Endothelial cell of umbilical vein (primary cell): ENCODE measurements at regions not wholly inside any gene's neighbourhood (a gene's known extent, or its start where the extent isn't known, plus 50 kb on each side); places are given as distances from the start of the nearest gene placed in this dataset.
A peak's percentile ranks its signal among the peaks of the same experiment; 100 is the strongest.

Experiments used
- BruUV-seq: library from RNA; stranded (reverse); fragments of 400-500 nt; replicated peaks from 2 replicates; lab custom pipeline; 2021; lab: Mats Ljungman, UMichigan
- CTCF ChIA-PET: fragments of 300-600, 350-600 bp; sonication (Branson Sonifier 250); formaldehyde crosslinking; loops from one replicate; lab custom pipeline; 2021; ENCODE audit warnings: antibody characterized with exemption, inconsistent platforms; lab: Charles Lee
- POLR2A ChIA-PET: fragments of 300-600, 350-600 bp; sonication (Branson Sonifier 250); formaldehyde crosslinking; loops from one replicate; lab custom pipeline; 2021; ENCODE audit warnings: antibody characterized with exemption, inconsistent platforms; lab: Charles Lee
- DNase-seq: peaks from one replicate; pipeline ENCODE4 v3.0.0-alpha.2; 2011; ENCODE audit warnings: low read depth, low spot score
- FAIRE-seq: peaks from 2 replicates; lab custom pipeline; 2011; peaks lifted over from hg19 to GRCh38; lab: Jason Lieb, UNC
- H2AFZ ChIP-seq: 2 replicates; pipeline ENCODE4 v1.6.0; 2012; ENCODE audit warnings: low read depth, low read length, control low read depth, inconsistent platforms
- H3K27ac ChIP-seq: 2 replicates; pipeline ENCODE4 v1.5.1; 2011; ENCODE audit warnings: low read depth, mild to moderate bottlenecking, control low read depth, low read length, moderate library complexity; ENCODE audit not compliant: insufficient read depth
- H3K27me3 ChIP-seq, 2 experiments: 2 replicates each; pipeline versions ENCODE4 v1.6.0 to v1.6.1; 2011; ENCODE audit warnings: low read length in 2 of 2, mixed read lengths in 1 of 2; ENCODE audit not compliant: control insufficient read depth in 2 of 2, insufficient read depth in 2 of 2
- H3K36me3 ChIP-seq, 2 experiments: 2 replicates in 1 of 2; 3 replicates in 1 of 2; pipeline ENCODE4 v1.5.1; 2011; ENCODE audit warnings: low read length in 2 of 2, mild to moderate bottlenecking in 1 of 2, moderate library complexity in 1 of 2; ENCODE audit not compliant: control insufficient read depth in 2 of 2, insufficient read depth in 2 of 2; ENCODE audit errors: extremely low read depth in 1 of 2
- H3K4me1 ChIP-seq: 3 replicates; pipeline ENCODE4 v1.5.1; 2011; ENCODE audit warnings: mild to moderate bottlenecking, low read length; ENCODE audit not compliant: control insufficient read depth, insufficient read depth; ENCODE audit errors: extremely low read depth
- H3K4me2 ChIP-seq: 2 replicates; pipeline ENCODE4 v1.6.1; 2011; ENCODE audit warnings: low read length, control low read depth, mixed read lengths; ENCODE audit not compliant: insufficient read depth
- H3K4me3 ChIP-seq, 3 experiments: fragments of 200-600 bp in 1 of 3; sonication (generic), shearing (Covaris generic) in 1 of 3; replicated peaks in 1 of 3; 2 replicates each; pipeline ENCODE4 v1.5.1; 2011 to 2016; ENCODE audit warnings: control low read depth in 3 of 3, low read length in 3 of 3, mild to moderate bottlenecking in 2 of 3, inconsistent platforms in 1 of 3, low read depth in 1 of 3, moderate library complexity in 1 of 3; ENCODE audit not compliant: insufficient read depth in 1 of 3
- H3K79me2 ChIP-seq: 2 replicates; pipeline ENCODE4 v1.6.0; 2012; ENCODE audit warnings: low read length, inconsistent platforms; ENCODE audit not compliant: control insufficient read depth, insufficient read depth
- H3K9ac ChIP-seq: replicated peaks from 2 replicates; pipeline ENCODE3; 2011; ENCODE audit warnings: low read length, control low read depth; ENCODE audit not compliant: insufficient read depth; ENCODE audit errors: extremely low read depth
- H3K9me1 ChIP-seq: replicated peaks from 3 replicates; pipeline ENCODE4 v1.6.0; 2011; ENCODE audit warnings: mild to moderate bottlenecking, low read length; ENCODE audit not compliant: control insufficient read depth, insufficient read depth; ENCODE audit errors: extremely low read depth
- H3K9me3 ChIP-seq: replicated peaks from 2 replicates; pipeline ENCODE4 v1.5.1; 2012; ENCODE audit warnings: low read length, inconsistent platforms; ENCODE audit not compliant: control insufficient read depth, insufficient read depth
- H4K20me1 ChIP-seq: replicated peaks from 2 replicates; pipeline ENCODE3; 2011; ENCODE audit warnings: mild to moderate bottlenecking, low read length; ENCODE audit not compliant: control insufficient read depth, insufficient read depth; ENCODE audit errors: extremely low read depth
- EZH2 ChIP-seq: IDR thresholded peaks from 2 replicates; pipeline ENCODE4 v1.6.1; 2012; ENCODE audit warnings: borderline replicate concordance, low read depth, mild to moderate bottlenecking, moderate library complexity, low read length, inconsistent platforms; ENCODE audit not compliant: severe bottlenecking
- FOS ChIP-seq: IDR thresholded peaks from 2 replicates; pipeline ENCODE4 v1.6.1; 2011; ENCODE audit warnings: mild to moderate bottlenecking, low read length, moderate library complexity, borderline replicate concordance; ENCODE audit not compliant: insufficient read depth
- GATA2 ChIP-seq: IDR thresholded peaks from 2 replicates; pipeline ENCODE4 v1.7.0; 2011; ENCODE audit warnings: low read depth, mild to moderate bottlenecking, moderate library complexity, mixed read lengths, low read length; ENCODE audit not compliant: insufficient read length, insufficient read depth
- JUN ChIP-seq: IDR thresholded peaks from 2 replicates; pipeline ENCODE4 v1.6.1; 2011; ENCODE audit warnings: borderline replicate concordance, low read depth; ENCODE audit not compliant: insufficient read length, insufficient read depth
- MYC ChIP-seq: IDR thresholded peaks from one replicate; pipeline ENCODE4 v1.6.1; 2011; ENCODE audit warnings: mild to moderate bottlenecking, low read depth, low read length
- POLR2A ChIP-seq: IDR thresholded peaks from 2 replicates; pipeline ENCODE4 v1.6.1; 2012; ENCODE audit warnings: low read depth, mild to moderate bottlenecking, control low read depth, low read length
- POLR2AphosphoS5 ChIP-seq: IDR thresholded peaks from 2 replicates; pipeline ENCODE4 v1.6.1; 2012; ENCODE audit warnings: low read depth, mild to moderate bottlenecking, control low read depth, low read length, moderate library complexity; ENCODE audit not compliant: insufficient read depth
- dilution Hi-C: fragments of 300-500 bp; cut with MboI; formaldehyde crosslinking; loops from one replicate; pipeline ENCODE4 v1.15.0; 2019; ENCODE audit warnings: low sequenced_read_pairs; ENCODE audit not compliant: extremely low pct_ligation_motif_present
- intact Hi-C: fragments of 100-400 bp; cut with micrococcal nuclease; formaldehyde crosslinking; loops from one replicate; pipeline ENCODE4 v1.10.0; 2022
- TF ChIP-seq, protein P1 (sequence below): IDR thresholded peaks from 2 replicates; pipeline ENCODE4 v1.6.1; 2011; ENCODE audit not compliant: insufficient read depth, insufficient read length
- TF ChIP-seq, protein P2 (sequence below), 2 donors: IDR thresholded peaks; 1 replicate in 1 of 2; 2 replicates in 1 of 2; pipeline ENCODE4 v1.5.1; 2011; ENCODE audit warnings: low read length in 2 of 2, mild to moderate bottlenecking in 2 of 2, moderate library complexity in 2 of 2, control low read depth in 1 of 2, inconsistent platforms in 1 of 2, low read depth in 1 of 2; ENCODE audit not compliant: insufficient read depth in 1 of 2; ENCODE audit errors: extremely low read depth in 1 of 2

DNA sequence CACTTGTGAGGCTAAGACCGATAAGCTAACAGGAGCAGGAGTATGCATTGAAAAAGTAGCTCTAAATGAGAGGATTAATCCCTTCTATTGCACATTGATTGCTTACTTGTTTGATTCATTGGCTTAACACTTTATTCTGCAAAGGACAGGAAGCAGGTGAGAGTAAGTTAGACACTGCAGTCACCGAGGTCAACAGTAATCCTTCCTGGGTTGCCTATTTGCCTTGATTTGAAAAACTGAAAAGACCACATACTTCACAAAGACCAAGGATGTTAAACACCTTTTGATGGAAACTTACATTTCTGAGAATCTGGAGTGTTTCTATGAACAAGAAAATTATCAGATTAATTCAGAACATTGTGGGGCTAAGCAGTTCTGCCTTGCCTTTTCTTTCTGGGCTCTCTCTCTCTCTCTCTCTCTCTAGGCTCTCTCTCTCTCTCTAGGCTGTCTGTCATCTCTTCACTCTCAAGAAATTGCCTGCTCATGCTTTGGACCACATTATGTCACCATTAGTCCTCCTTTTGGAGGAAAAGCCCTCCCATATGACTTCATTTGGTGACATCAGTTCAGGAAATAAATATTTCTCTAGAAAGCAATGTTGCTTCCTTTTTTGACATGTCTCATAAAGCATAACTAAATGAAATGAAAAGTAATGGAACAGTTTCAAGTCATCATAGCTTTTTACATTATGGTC is 103.8 kb downstream of the TNFSF18 start:
- TSS peak; percentile 61 for BruUV-seq
- Histone ChIP-seq H3K4me1 (peaks cover 36% of the 10 kb centered on the region), H3K4me2 (peak overlapping the region; percentile 16), H3K9ac (peak overlapping the region; percentile 61), H3K9me3 (no peaks in the 10 kb centered on the region), H2AFZ (no peak overlapping the region), H3K27me3 (no peaks in the 10 kb centered on the region), H3K9me1 (no peaks in the 10 kb centered on the region), H3K27ac (peak overlapping the region; percentile 95), H3K4me3 (no peak overlapping the region), H3K36me3 (no peaks in the 10 kb centered on the region), H3K79me2 (no peaks in the 10 kb centered on the region), H4K20me1 (no peaks in the 10 kb centered on the region)
- dilution Hi-C loops, result no loop called here
- intact Hi-C loops, result loop anchor here (1.0 to 5.0 kb wide), 6 partner anchors 8 to 175 kb away; partner anchors contain the start of gene TNFSF18
- TF ChIP-seq, protein P1, sequence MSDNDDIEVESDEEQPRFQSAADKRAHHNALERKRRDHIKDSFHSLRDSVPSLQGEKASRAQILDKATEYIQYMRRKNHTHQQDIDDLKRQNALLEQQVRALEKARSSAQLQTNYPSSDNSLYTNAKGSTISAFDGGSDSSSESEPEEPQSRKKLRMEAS, result no peak
- TF ChIP-seq MYC (no peak), FOS (peak; percentile 78), GATA2 (peak; percentile 48), EZH2 (no peak), POLR2A (no peak), JUN (peak; percentile 93), POLR2AphosphoS5 (peak; percentile 63)
- TF ChIP-seq, protein P2, sequence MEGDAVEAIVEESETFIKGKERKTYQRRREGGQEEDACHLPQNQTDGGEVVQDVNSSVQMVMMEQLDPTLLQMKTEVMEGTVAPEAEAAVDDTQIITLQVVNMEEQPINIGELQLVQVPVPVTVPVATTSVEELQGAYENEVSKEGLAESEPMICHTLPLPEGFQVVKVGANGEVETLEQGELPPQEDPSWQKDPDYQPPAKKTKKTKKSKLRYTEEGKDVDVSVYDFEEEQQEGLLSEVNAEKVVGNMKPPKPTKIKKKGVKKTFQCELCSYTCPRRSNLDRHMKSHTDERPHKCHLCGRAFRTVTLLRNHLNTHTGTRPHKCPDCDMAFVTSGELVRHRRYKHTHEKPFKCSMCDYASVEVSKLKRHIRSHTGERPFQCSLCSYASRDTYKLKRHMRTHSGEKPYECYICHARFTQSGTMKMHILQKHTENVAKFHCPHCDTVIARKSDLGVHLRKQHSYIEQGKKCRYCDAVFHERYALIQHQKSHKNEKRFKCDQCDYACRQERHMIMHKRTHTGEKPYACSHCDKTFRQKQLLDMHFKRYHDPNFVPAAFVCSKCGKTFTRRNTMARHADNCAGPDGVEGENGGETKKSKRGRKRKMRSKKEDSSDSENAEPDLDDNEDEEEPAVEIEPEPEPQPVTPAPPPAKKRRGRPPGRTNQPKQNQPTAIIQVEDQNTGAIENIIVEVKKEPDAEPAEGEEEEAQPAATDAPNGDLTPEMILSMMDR (IDR thresholded peaks at IDR 0.05; ENCODE audit: extremely low read depth in 1 of 2, insufficient read depth in 1 of 2, low read depth in 1 of 2, low read length in 2 of 2), result no peak
- ChIA-PET CTCF (interaction anchor here (1.0 to 2.0 kb wide), 4 partner anchors 12 to 256 kb away, joined by 4 to 7 read pairs (median 4); no protein-coding TSS in a partner anchor), POLR2A (interaction anchor here (1.2 to 3.3 kb wide), 2 partner anchors 38 to 103 kb away, joined by 3 to 10 read pairs; partner anchors contain the start of gene TNFSF18)
- DNase-seq (peak; percentile 86), FAIRE-seq (peak; percentile 93)
